ENCODE measurements at regions not wholly inside any gene's neighbourhood (a gene's known extent, or its start where the extent isn't known, plus 50 kb on each side); places are given as distances from the start of the nearest gene placed in this dataset.

DNA sequence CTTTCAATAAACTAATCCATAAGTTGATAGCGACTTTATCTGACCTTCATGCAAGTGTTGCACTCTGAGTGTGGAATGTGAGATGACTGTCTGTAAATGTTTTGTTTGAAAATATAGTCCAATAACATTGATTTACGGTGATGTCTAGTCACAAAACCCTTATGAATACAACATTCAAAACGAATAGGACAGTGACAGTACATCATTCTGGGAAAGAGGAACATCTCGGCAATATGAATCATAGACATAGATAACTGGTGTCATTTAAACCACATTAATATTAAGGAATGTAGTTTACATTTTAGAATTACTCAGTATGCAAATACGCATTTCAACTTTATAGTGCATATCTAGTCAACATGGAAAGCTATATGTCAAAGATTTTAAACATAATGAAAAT is 1311.6 kb upstream of the ADGRL4 start:
- ATAC-seq (ENCODE audit: poor library complexity) (no peak), DNase-seq (no peak)
- Histone ChIP-seq H3K27me3 (ENCODE audit: control insufficient read depth in 1 of 2, insufficient read depth in 2 of 2, low read length in 2 of 2) (no peaks in the 10 kb centered on the region), H3K4me3 (ENCODE audit: low read length) (no peak overlapping the region), H3K36me3 (ENCODE audit: insufficient read depth, low read length) (no peaks in the 10 kb centered on the region), H3K4me1 (ENCODE audit: insufficient read depth, low read length) (no peaks in the 10 kb centered on the region), H3K9me3 (ENCODE audit: control insufficient read depth in 1 of 2, insufficient read depth in 1 of 2, low read length in 2 of 2) (no peaks in the 10 kb centered on the region), H3K27ac (ENCODE audit: low read depth in 1 of 2, low read length in 2 of 2) (no peak overlapping the region)
- H3K27ac Mint-ChIP-seq = no peak overlapping the region
- ChIA-PET POLR2A (no interaction called here), CTCF (no interaction called here)
- H3K4me1 Mint-ChIP-seq (ENCODE audit: low read depth) = no peaks in the 10 kb centered on the region
- no peaks in the 10 kb centered on the region for H3K36me3 Mint-ChIP-seq (ENCODE audit: low read depth)
- intact Hi-C loops (cut with DNase I, micrococcal nuclease) = no loop called here
- TF ChIP-seq CTCF (IDR thresholded peaks at IDR 0.05) = no peak
- peaks cover 5% of the 10 kb centered on the region for H3K9me3 Mint-ChIP-seq
- H3K4me3 Mint-ChIP-seq = no peak overlapping the region
- H3K27me3 Mint-ChIP-seq = no peaks in the 10 kb centered on the region

- Mint-ChIP-seq H3K27me3 (no peaks in the 10 kb centered on the region), H3K4me3 (no peak overlapping the region), H3K4me1 (ENCODE audit: low read depth) (no peaks in the 10 kb centered on the region), H3K9me3 (peaks cover 14% of the 10 kb centered on the region), H3K36me3 (ENCODE audit: low read depth) (no peaks in the 10 kb centered on the region), H3K27ac (no peak overlapping the region)
- DNase-seq (no peak), ATAC-seq (ENCODE audit: poor library complexity) (no peak)
- Histone ChIP-seq H3K36me3 (ENCODE audit: insufficient read depth, low read length) (no peaks in the 10 kb centered on the region), H3K27ac (ENCODE audit: low read depth in 1 of 2, low read length in 2 of 2) (no peak overlapping the region), H3K4me1 (ENCODE audit: insufficient read depth, low read length) (no peaks in the 10 kb centered on the region), H3K4me3 (ENCODE audit: low read length) (no peak overlapping the region), H3K27me3 (ENCODE audit: control insufficient read depth in 1 of 2, insufficient read depth in 2 of 2, low read length in 2 of 2) (no peaks in the 10 kb centered on the region), H3K9me3 (ENCODE audit: control insufficient read depth in 1 of 2, insufficient read depth in 1 of 2, low read length in 2 of 2) (no peaks in the 10 kb centered on the region)
- intact Hi-C loops (cut with DNase I, micrococcal nuclease) = no loop called here
- ChIA-PET CTCF (no interaction called here), POLR2A (no interaction called here)
- no peak for TF ChIP-seq CTCF (IDR thresholded peaks at IDR 0.05)
Measured at GRCh38 chr1:80310703-80311245, 1304.2 kb upstream of the ADGRL4 start.

DNA sequence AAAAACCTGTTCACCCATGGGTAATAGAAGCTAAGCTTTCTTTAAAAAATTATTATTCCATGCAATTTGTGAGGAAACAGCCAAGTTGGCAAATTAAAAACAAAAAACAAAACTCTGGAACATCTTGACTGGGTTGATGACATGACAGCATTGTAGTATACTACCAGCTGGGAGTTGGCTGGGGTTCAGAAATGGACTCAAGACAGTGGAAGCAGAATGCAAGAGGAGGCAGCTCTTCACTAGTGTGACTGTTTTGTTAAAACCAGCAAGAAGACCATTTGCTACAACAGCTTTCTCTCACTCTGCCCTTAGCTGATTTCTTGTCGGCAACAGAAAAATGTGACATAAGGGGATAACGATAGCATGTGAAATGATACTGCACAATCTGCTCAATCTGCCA is 1298.9 kb upstream of the ADGRL4 start:
- TF ChIP-seq CTCF (IDR thresholded peaks at IDR 0.05) = no peak
- peaks cover 15% of the 10 kb centered on the region for H3K9me3 Mint-ChIP-seq
- Histone ChIP-seq H3K27me3 (ENCODE audit: control insufficient read depth in 1 of 2, insufficient read depth in 2 of 2, low read length in 2 of 2) (no peaks in the 10 kb centered on the region), H3K4me3 (ENCODE audit: low read length) (no peak overlapping the region), H3K9me3 (ENCODE audit: control insufficient read depth in 1 of 2, insufficient read depth in 1 of 2, low read length in 2 of 2) (no peaks in the 10 kb centered on the region), H3K27ac (ENCODE audit: low read depth in 1 of 2, low read length in 2 of 2) (no peak overlapping the region), H3K4me1 (ENCODE audit: insufficient read depth, low read length) (no peaks in the 10 kb centered on the region), H3K36me3 (ENCODE audit: insufficient read depth, low read length) (no peaks in the 10 kb centered on the region)
- no peaks in the 10 kb centered on the region for H3K4me1 Mint-ChIP-seq (ENCODE audit: low read depth)
- ATAC-seq (ENCODE audit: poor library complexity) (no peak), DNase-seq (no peak)
- POLR2A ChIA-PET = no interaction called here
- H3K4me3 Mint-ChIP-seq = no peak overlapping the region
- CTCF ChIA-PET = no interaction called here
- intact Hi-C loops (cut with DNase I, micrococcal nuclease) = no loop called here
- H3K27ac Mint-ChIP-seq = no peak overlapping the region
- H3K27me3 Mint-ChIP-seq = no peaks in the 10 kb centered on the region
- no peaks in the 10 kb centered on the region for H3K36me3 Mint-ChIP-seq (ENCODE audit: low read depth)
